ENCODE measurements at regions not wholly inside any gene's neighbourhood (a gene's known extent, or its start where the extent isn't known, plus 50 kb on each side); places are given as distances from the start of the nearest gene placed in this dataset.

GRCh38 chr10:8912108-8912507 is 857.6 kb downstream of the GATA3 start:
- TF ChIP-seq, protein P1, sequence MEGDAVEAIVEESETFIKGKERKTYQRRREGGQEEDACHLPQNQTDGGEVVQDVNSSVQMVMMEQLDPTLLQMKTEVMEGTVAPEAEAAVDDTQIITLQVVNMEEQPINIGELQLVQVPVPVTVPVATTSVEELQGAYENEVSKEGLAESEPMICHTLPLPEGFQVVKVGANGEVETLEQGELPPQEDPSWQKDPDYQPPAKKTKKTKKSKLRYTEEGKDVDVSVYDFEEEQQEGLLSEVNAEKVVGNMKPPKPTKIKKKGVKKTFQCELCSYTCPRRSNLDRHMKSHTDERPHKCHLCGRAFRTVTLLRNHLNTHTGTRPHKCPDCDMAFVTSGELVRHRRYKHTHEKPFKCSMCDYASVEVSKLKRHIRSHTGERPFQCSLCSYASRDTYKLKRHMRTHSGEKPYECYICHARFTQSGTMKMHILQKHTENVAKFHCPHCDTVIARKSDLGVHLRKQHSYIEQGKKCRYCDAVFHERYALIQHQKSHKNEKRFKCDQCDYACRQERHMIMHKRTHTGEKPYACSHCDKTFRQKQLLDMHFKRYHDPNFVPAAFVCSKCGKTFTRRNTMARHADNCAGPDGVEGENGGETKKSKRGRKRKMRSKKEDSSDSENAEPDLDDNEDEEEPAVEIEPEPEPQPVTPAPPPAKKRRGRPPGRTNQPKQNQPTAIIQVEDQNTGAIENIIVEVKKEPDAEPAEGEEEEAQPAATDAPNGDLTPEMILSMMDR (IDR thresholded peaks at IDR 0.05), result no peak
- no peak for TF ChIP-seq EZH2phosphoT487 (IDR thresholded peaks at IDR 0.05)

All from neural progenitor cell (in vitro differentiated cells).